ENCODE measurements at regions not wholly inside any gene's neighbourhood (a gene's known extent, or its start where the extent isn't known, plus 50 kb on each side); places are given as distances from the start of the nearest gene placed in this dataset.

GRCh38 chr10:10630281-10630680 is 387.4 kb upstream of the CELF2 start:
- TF ChIP-seq, protein P1, sequence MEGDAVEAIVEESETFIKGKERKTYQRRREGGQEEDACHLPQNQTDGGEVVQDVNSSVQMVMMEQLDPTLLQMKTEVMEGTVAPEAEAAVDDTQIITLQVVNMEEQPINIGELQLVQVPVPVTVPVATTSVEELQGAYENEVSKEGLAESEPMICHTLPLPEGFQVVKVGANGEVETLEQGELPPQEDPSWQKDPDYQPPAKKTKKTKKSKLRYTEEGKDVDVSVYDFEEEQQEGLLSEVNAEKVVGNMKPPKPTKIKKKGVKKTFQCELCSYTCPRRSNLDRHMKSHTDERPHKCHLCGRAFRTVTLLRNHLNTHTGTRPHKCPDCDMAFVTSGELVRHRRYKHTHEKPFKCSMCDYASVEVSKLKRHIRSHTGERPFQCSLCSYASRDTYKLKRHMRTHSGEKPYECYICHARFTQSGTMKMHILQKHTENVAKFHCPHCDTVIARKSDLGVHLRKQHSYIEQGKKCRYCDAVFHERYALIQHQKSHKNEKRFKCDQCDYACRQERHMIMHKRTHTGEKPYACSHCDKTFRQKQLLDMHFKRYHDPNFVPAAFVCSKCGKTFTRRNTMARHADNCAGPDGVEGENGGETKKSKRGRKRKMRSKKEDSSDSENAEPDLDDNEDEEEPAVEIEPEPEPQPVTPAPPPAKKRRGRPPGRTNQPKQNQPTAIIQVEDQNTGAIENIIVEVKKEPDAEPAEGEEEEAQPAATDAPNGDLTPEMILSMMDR (IDR thresholded peaks at IDR 0.05) = no peak
- TF ChIP-seq POLR2A (IDR thresholded peaks at IDR 0.05; ENCODE audit: low read length) = no peak
- no peak for TF ChIP-seq BCL3 (IDR thresholded peaks at IDR 0.05)
- TF ChIP-seq PBX3 (IDR thresholded peaks at IDR 0.05) = no peak
- TF ChIP-seq ZSCAN20 (CRISPR knock-in tag; IDR thresholded peaks at IDR 0.05) = no peak
- no peak for TF ChIP-seq REST (IDR thresholded peaks at IDR 0.05)
